Endothelial cell of umbilical vein (primary cell): ENCODE measurements at regions not wholly inside any gene's neighbourhood (a gene's known extent, or its start where the extent isn't known, plus 50 kb on each side); places are given as distances from the start of the nearest gene placed in this dataset.

Experiments
- BruUV-seq: library from RNA; stranded (reverse); fragments of 400-500 nt; replicated peaks from 2 replicates; lab custom pipeline; 2021; lab: Mats Ljungman, UMichigan
- CTCF ChIA-PET: fragments of 300-600, 350-600 bp; sonication (Branson Sonifier 250); formaldehyde crosslinking; loops from one replicate; lab custom pipeline; 2021; ENCODE audit warnings: antibody characterized with exemption, inconsistent platforms; lab: Charles Lee
- POLR2A ChIA-PET: fragments of 300-600, 350-600 bp; sonication (Branson Sonifier 250); formaldehyde crosslinking; loops from one replicate; lab custom pipeline; 2021; ENCODE audit warnings: antibody characterized with exemption, inconsistent platforms; lab: Charles Lee
- DNase-seq: peaks from one replicate; pipeline ENCODE4 v3.0.0-alpha.2; 2011; ENCODE audit warnings: low read depth, low spot score
- FAIRE-seq: peaks from 2 replicates; lab custom pipeline; 2011; peaks lifted over from hg19 to GRCh38; lab: Jason Lieb, UNC
- H2AFZ ChIP-seq: 2 replicates; pipeline ENCODE4 v1.6.0; 2012; ENCODE audit warnings: low read depth, low read length, control low read depth, inconsistent platforms
- H3K27ac ChIP-seq: 2 replicates; pipeline ENCODE4 v1.5.1; 2011; ENCODE audit warnings: low read depth, mild to moderate bottlenecking, control low read depth, low read length, moderate library complexity; ENCODE audit not compliant: insufficient read depth
- H3K27me3 ChIP-seq, 2 experiments: 2 replicates each; pipeline versions ENCODE4 v1.6.0 to v1.6.1; 2011; ENCODE audit warnings: low read length in 2 of 2, mixed read lengths in 1 of 2; ENCODE audit not compliant: control insufficient read depth in 2 of 2, insufficient read depth in 2 of 2
- H3K36me3 ChIP-seq, 2 experiments: 2 replicates in 1 of 2; 3 replicates in 1 of 2; pipeline ENCODE4 v1.5.1; 2011; ENCODE audit warnings: low read length in 2 of 2, mild to moderate bottlenecking in 1 of 2, moderate library complexity in 1 of 2; ENCODE audit not compliant: control insufficient read depth in 2 of 2, insufficient read depth in 2 of 2; ENCODE audit errors: extremely low read depth in 1 of 2
- H3K4me1 ChIP-seq: 3 replicates; pipeline ENCODE4 v1.5.1; 2011; ENCODE audit warnings: mild to moderate bottlenecking, low read length; ENCODE audit not compliant: control insufficient read depth, insufficient read depth; ENCODE audit errors: extremely low read depth
- H3K4me2 ChIP-seq: 2 replicates; pipeline ENCODE4 v1.6.1; 2011; ENCODE audit warnings: low read length, control low read depth, mixed read lengths; ENCODE audit not compliant: insufficient read depth
- H3K4me3 ChIP-seq, 3 experiments: fragments of 200-600 bp in 1 of 3; sonication (generic), shearing (Covaris generic) in 1 of 3; replicated peaks in 1 of 3; 2 replicates each; pipeline ENCODE4 v1.5.1; 2011 to 2016; ENCODE audit warnings: control low read depth in 3 of 3, low read length in 3 of 3, mild to moderate bottlenecking in 2 of 3, inconsistent platforms in 1 of 3, low read depth in 1 of 3, moderate library complexity in 1 of 3; ENCODE audit not compliant: insufficient read depth in 1 of 3
- H3K79me2 ChIP-seq: 2 replicates; pipeline ENCODE4 v1.6.0; 2012; ENCODE audit warnings: low read length, inconsistent platforms; ENCODE audit not compliant: control insufficient read depth, insufficient read depth
- H3K9ac ChIP-seq: replicated peaks from 2 replicates; pipeline ENCODE3; 2011; ENCODE audit warnings: low read length, control low read depth; ENCODE audit not compliant: insufficient read depth; ENCODE audit errors: extremely low read depth
- H3K9me1 ChIP-seq: replicated peaks from 3 replicates; pipeline ENCODE4 v1.6.0; 2011; ENCODE audit warnings: mild to moderate bottlenecking, low read length; ENCODE audit not compliant: control insufficient read depth, insufficient read depth; ENCODE audit errors: extremely low read depth
- H3K9me3 ChIP-seq: replicated peaks from 2 replicates; pipeline ENCODE4 v1.5.1; 2012; ENCODE audit warnings: low read length, inconsistent platforms; ENCODE audit not compliant: control insufficient read depth, insufficient read depth
- H4K20me1 ChIP-seq: replicated peaks from 2 replicates; pipeline ENCODE3; 2011; ENCODE audit warnings: mild to moderate bottlenecking, low read length; ENCODE audit not compliant: control insufficient read depth, insufficient read depth; ENCODE audit errors: extremely low read depth
- EZH2 ChIP-seq: IDR thresholded peaks from 2 replicates; pipeline ENCODE4 v1.6.1; 2012; ENCODE audit warnings: borderline replicate concordance, low read depth, mild to moderate bottlenecking, moderate library complexity, low read length, inconsistent platforms; ENCODE audit not compliant: severe bottlenecking
- FOS ChIP-seq: IDR thresholded peaks from 2 replicates; pipeline ENCODE4 v1.6.1; 2011; ENCODE audit warnings: mild to moderate bottlenecking, low read length, moderate library complexity, borderline replicate concordance; ENCODE audit not compliant: insufficient read depth
- GATA2 ChIP-seq: IDR thresholded peaks from 2 replicates; pipeline ENCODE4 v1.7.0; 2011; ENCODE audit warnings: low read depth, mild to moderate bottlenecking, moderate library complexity, mixed read lengths, low read length; ENCODE audit not compliant: insufficient read length, insufficient read depth
- JUN ChIP-seq: IDR thresholded peaks from 2 replicates; pipeline ENCODE4 v1.6.1; 2011; ENCODE audit warnings: borderline replicate concordance, low read depth; ENCODE audit not compliant: insufficient read length, insufficient read depth
- MYC ChIP-seq: IDR thresholded peaks from one replicate; pipeline ENCODE4 v1.6.1; 2011; ENCODE audit warnings: mild to moderate bottlenecking, low read depth, low read length
- POLR2A ChIP-seq: IDR thresholded peaks from 2 replicates; pipeline ENCODE4 v1.6.1; 2012; ENCODE audit warnings: low read depth, mild to moderate bottlenecking, control low read depth, low read length
- POLR2AphosphoS5 ChIP-seq: IDR thresholded peaks from 2 replicates; pipeline ENCODE4 v1.6.1; 2012; ENCODE audit warnings: low read depth, mild to moderate bottlenecking, control low read depth, low read length, moderate library complexity; ENCODE audit not compliant: insufficient read depth
- dilution Hi-C: fragments of 300-500 bp; cut with MboI; formaldehyde crosslinking; loops from one replicate; pipeline ENCODE4 v1.15.0; 2019; ENCODE audit warnings: low sequenced_read_pairs; ENCODE audit not compliant: extremely low pct_ligation_motif_present
- intact Hi-C: fragments of 100-400 bp; cut with micrococcal nuclease; formaldehyde crosslinking; loops from one replicate; pipeline ENCODE4 v1.10.0; 2022
- TF ChIP-seq, protein P1 (sequence below): IDR thresholded peaks from 2 replicates; pipeline ENCODE4 v1.6.1; 2011; ENCODE audit not compliant: insufficient read depth, insufficient read length
- TF ChIP-seq, protein P2 (sequence below), 2 donors: IDR thresholded peaks; 1 replicate in 1 of 2; 2 replicates in 1 of 2; pipeline ENCODE4 v1.5.1; 2011; ENCODE audit warnings: low read length in 2 of 2, mild to moderate bottlenecking in 2 of 2, moderate library complexity in 2 of 2, control low read depth in 1 of 2, inconsistent platforms in 1 of 2, low read depth in 1 of 2; ENCODE audit not compliant: insufficient read depth in 1 of 2; ENCODE audit errors: extremely low read depth in 1 of 2

DNA sequence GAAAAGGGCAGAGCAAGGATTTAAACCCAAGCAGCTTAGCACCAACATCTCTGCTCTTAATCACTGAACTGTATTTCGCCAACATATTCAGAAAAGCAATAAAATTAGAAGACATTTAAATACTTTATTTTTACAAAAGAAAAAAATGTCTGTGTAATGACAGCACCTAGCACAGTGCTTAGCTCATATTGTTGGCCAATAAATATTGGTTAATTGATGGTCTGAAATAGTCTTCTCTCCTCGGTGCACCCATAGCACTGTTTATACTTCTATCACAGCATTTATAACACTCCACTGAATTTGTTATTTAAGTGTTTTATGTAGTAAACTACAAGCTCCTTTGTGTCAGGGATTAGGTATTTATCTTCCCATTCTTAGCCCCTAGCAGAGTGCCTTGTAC, 70.9 kb upstream of the PLPPR4 start:
- Histone ChIP-seq H2AFZ (no peak overlapping the region), H3K9me1 (no peaks in the 10 kb centered on the region), H3K9me3 (no peaks in the 10 kb centered on the region), H3K79me2 (no peaks in the 10 kb centered on the region), H3K27ac (no peak overlapping the region), H4K20me1 (no peaks in the 10 kb centered on the region), H3K4me2 (no peak overlapping the region), H3K9ac (no peak overlapping the region), H3K27me3 (peaks cover 0 to 1% of the 10 kb centered on the region in 2 experiments), H3K4me3 (no peak overlapping the region), H3K4me1 (no peaks in the 10 kb centered on the region), H3K36me3 (no peaks in the 10 kb centered on the region)
- DNase-seq (no peak), FAIRE-seq (no peak)
- POLR2A ChIA-PET: no interaction called here
- CTCF ChIA-PET: interaction anchor here (0.5 to 1.1 kb wide), 3 partner anchors 11 to 1818 kb away, joined by 3 read pairs; no protein-coding TSS in a partner anchor
- no peak for TF ChIP-seq GATA2
- no peak for TF ChIP-seq FOS
- TF ChIP-seq POLR2AphosphoS5: no peak
- TF ChIP-seq, protein P1, sequence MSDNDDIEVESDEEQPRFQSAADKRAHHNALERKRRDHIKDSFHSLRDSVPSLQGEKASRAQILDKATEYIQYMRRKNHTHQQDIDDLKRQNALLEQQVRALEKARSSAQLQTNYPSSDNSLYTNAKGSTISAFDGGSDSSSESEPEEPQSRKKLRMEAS: no peak
- no peak for TF ChIP-seq JUN
- no peak for TF ChIP-seq MYC
- no peak for TF ChIP-seq POLR2A
- TF ChIP-seq, protein P2, sequence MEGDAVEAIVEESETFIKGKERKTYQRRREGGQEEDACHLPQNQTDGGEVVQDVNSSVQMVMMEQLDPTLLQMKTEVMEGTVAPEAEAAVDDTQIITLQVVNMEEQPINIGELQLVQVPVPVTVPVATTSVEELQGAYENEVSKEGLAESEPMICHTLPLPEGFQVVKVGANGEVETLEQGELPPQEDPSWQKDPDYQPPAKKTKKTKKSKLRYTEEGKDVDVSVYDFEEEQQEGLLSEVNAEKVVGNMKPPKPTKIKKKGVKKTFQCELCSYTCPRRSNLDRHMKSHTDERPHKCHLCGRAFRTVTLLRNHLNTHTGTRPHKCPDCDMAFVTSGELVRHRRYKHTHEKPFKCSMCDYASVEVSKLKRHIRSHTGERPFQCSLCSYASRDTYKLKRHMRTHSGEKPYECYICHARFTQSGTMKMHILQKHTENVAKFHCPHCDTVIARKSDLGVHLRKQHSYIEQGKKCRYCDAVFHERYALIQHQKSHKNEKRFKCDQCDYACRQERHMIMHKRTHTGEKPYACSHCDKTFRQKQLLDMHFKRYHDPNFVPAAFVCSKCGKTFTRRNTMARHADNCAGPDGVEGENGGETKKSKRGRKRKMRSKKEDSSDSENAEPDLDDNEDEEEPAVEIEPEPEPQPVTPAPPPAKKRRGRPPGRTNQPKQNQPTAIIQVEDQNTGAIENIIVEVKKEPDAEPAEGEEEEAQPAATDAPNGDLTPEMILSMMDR (IDR thresholded peaks at IDR 0.05; ENCODE audit: extremely low read depth in 1 of 2, insufficient read depth in 1 of 2, low read depth in 1 of 2, low read length in 2 of 2): no peak
- TF ChIP-seq EZH2: no peak
- intact Hi-C loops (no loop called here), dilution Hi-C loops (no loop called here)
- no TSS peak for BruUV-seq
